ENCODE measurements at regions not wholly inside any gene's neighbourhood (a gene's known extent, or its start where the extent isn't known, plus 50 kb on each side); places are given as distances from the start of the nearest gene placed in this dataset.

DNA sequence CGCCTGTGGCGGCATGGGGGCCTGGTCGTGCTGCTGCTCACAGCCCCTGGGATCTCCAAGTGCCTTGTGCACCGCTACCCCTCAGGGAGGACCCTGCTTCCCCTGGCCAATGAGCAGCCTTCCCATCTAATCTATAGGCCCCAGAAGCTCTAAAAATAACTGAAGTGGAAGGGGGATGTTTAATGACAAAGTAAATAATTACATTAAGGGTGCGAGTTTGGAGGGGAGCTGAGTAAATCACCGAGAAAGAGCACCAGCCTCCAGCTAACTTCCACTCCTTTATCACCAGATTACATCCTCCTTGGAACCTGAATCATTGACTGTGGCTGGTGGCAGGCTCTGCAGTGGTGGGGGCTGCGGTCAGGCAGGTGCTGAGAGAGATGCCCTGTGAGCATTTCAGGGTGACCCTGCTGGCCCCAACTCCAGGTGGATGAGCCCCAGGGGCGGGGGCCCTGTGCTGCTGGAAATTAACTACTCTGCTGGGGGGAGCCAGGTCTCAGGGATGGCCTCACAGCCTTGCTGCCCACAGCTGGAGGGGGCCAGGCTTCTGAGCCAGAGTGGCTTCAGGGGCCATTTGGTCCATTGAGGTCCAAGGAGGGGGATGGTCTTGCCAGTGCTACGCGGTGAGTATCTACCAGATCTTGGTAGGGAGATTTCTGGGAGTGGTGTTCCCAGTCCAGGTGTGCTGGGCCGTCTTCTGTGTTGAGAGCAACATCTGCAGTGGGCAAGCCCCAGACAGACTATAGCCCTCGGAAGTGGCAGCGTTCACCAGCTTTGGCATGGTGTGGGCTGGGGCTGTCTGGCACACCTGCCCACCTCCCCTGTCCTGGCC, 74.2 kb downstream of the GLI2 start:
- TF ChIP-seq, protein P1, sequence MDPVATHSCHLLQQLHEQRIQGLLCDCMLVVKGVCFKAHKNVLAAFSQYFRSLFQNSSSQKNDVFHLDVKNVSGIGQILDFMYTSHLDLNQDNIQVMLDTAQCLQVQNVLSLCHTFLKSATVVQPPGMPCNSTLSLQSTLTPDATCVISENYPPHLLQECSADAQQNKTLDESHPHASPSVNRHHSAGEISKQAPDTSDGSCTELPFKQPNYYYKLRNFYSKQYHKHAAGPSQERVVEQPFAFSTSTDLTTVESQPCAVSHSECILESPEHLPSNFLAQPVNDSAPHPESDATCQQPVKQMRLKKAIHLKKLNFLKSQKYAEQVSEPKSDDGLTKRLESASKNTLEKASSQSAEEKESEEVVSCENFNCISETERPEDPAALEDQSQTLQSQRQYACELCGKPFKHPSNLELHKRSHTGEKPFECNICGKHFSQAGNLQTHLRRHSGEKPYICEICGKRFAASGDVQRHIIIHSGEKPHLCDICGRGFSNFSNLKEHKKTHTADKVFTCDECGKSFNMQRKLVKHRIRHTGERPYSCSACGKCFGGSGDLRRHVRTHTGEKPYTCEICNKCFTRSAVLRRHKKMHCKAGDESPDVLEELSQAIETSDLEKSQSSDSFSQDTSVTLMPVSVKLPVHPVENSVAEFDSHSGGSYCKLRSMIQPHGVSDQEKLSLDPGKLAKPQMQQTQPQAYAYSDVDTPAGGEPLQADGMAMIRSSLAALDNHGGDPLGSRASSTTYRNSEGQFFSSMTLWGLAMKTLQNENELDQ (CRISPR knock-in tag; IDR thresholded peaks at IDR 0.05; ENCODE audit: borderline replicate concordance), result no peak
- TF ChIP-seq ZNF430 (CRISPR knock-in tag; IDR thresholded peaks at IDR 0.05) (no peak), ZFYVE20 (CRISPR knock-in tag; IDR thresholded peaks at IDR 0.05; ENCODE audit: borderline replicate concordance, low read depth) (no peak), SPEN (CRISPR knock-in tag; IDR thresholded peaks at IDR 0.05; ENCODE audit: low read depth) (no peak), ZFP1 (CRISPR knock-in tag; IDR thresholded peaks at IDR 0.05) (no peak), JUNB (CRISPR knock-in tag; IDR thresholded peaks at IDR 0.05; ENCODE audit: borderline replicate concordance) (no peak), ZNF569 (CRISPR knock-in tag; IDR thresholded peaks at IDR 0.05; ENCODE audit: borderline replicate concordance) (no peak), ZNF12 (CRISPR knock-in tag; IDR thresholded peaks at IDR 0.05) (no peak), KDM1A (CRISPR knock-in tag; IDR thresholded peaks at IDR 0.05) (no peak)
- TF ChIP-seq, protein P2, sequence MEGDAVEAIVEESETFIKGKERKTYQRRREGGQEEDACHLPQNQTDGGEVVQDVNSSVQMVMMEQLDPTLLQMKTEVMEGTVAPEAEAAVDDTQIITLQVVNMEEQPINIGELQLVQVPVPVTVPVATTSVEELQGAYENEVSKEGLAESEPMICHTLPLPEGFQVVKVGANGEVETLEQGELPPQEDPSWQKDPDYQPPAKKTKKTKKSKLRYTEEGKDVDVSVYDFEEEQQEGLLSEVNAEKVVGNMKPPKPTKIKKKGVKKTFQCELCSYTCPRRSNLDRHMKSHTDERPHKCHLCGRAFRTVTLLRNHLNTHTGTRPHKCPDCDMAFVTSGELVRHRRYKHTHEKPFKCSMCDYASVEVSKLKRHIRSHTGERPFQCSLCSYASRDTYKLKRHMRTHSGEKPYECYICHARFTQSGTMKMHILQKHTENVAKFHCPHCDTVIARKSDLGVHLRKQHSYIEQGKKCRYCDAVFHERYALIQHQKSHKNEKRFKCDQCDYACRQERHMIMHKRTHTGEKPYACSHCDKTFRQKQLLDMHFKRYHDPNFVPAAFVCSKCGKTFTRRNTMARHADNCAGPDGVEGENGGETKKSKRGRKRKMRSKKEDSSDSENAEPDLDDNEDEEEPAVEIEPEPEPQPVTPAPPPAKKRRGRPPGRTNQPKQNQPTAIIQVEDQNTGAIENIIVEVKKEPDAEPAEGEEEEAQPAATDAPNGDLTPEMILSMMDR (CRISPR knock-in tag; IDR thresholded peaks at IDR 0.05), result no peak

Measured in HepG2 (cell line).